DOHH2 (cell line): ENCODE measurements at regions not wholly inside any gene's neighbourhood (a gene's known extent, or its start where the extent isn't known, plus 50 kb on each side); places are given as distances from the start of the nearest gene placed in this dataset.

Experiments used
- EZH2phosphoT487 ChIP-seq: fragments of 200-600 bp; sonication (generic); IDR thresholded peaks from 2 replicates; pipeline ENCODE4 v1.6.1; 2017; ENCODE audit warnings: borderline replicate concordance, mild to moderate bottlenecking, antibody characterized with exemption, low read length, moderate library complexity, mixed read lengths
- TF ChIP-seq, protein P1 (sequence below): fragments of 200-600 bp; sonication (generic); IDR thresholded peaks from one replicate; pipeline ENCODE4 v1.5.1; 2014; ENCODE audit warnings: antibody characterized with exemption, mild to moderate bottlenecking, low read depth, low read length; ENCODE audit not compliant: poor library complexity, severe bottlenecking

DNA sequence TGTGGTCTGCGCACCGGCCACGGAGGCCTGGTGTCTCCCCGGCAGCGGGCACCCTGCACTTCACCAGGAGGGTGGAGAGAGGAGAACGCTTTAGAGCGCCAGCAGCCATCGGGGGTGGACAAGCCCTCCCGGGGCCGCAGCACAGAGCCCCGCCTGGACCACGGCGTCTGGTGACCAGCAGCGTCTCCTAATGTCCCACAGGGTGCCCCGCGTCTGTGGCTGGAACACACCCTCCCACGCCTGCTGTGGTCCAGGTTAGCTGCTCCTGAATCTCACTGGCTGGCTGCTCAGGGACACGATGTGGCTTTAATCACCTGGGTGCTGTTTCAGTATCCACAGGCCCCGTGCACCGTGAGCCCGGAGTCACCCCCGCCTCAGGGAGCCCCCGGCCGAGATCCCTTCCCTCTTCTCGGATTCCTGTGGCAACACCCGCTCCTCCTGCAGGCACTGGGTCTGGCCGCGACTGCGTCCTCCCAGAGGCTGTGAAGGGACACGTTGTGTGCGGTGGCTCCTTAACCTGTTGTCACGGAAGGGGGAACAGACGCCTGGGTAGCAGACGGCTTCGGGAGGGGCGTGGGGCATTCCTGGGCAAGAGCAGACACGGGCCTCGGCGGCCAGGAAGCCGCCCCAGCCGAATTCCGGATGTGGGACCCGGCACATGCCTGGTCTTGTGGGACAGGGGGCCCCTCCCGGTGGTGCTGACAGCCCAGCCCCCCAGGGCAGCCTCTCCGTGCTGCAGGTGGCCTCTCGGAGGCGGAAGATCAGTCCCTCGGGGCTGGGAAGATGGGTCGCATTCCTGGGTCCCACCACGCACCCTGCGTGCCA, 78.9 kb downstream of the FOXL3 start:
- TF ChIP-seq, protein P1, sequence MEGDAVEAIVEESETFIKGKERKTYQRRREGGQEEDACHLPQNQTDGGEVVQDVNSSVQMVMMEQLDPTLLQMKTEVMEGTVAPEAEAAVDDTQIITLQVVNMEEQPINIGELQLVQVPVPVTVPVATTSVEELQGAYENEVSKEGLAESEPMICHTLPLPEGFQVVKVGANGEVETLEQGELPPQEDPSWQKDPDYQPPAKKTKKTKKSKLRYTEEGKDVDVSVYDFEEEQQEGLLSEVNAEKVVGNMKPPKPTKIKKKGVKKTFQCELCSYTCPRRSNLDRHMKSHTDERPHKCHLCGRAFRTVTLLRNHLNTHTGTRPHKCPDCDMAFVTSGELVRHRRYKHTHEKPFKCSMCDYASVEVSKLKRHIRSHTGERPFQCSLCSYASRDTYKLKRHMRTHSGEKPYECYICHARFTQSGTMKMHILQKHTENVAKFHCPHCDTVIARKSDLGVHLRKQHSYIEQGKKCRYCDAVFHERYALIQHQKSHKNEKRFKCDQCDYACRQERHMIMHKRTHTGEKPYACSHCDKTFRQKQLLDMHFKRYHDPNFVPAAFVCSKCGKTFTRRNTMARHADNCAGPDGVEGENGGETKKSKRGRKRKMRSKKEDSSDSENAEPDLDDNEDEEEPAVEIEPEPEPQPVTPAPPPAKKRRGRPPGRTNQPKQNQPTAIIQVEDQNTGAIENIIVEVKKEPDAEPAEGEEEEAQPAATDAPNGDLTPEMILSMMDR, result no peak
- no peak for TF ChIP-seq EZH2phosphoT487
